WERI-Rb-1 (cell line): ENCODE measurements at regions not wholly inside any gene's neighbourhood (a gene's known extent, or its start where the extent isn't known, plus 50 kb on each side); places are given as distances from the start of the nearest gene placed in this dataset.

Experiments
- DNase-seq: peaks from one replicate; pipeline ENCODE4 v3.0.0-alpha.2; 2020
- H3K27ac ChIP-seq: fragments of 250-450 bp; sonication (Bioruptor Pico); 2 replicates; pipeline ENCODE4 v1.5.1; 2020; ENCODE audit warnings: mild to moderate bottlenecking, moderate library complexity
- H3K27me3 ChIP-seq: fragments of 250-450 bp; sonication (Bioruptor Pico); 2 replicates; pipeline ENCODE4 v1.5.1; 2021; ENCODE audit warnings: mild to moderate bottlenecking, low read depth, moderate library complexity; ENCODE audit not compliant: insufficient read depth, severe bottlenecking
- H3K36me3 ChIP-seq: fragments of 250-450 bp; sonication (Bioruptor Pico); 2 replicates; pipeline ENCODE4 v1.5.1; 2020; ENCODE audit warnings: mild to moderate bottlenecking, moderate library complexity
- H3K4me3 ChIP-seq: 2 replicates; pipeline ENCODE4 v1.5.1; 2011; ENCODE audit warnings: low read depth, mild to moderate bottlenecking, control low read depth, low read length
- H3K9me3 ChIP-seq: fragments of 250-450 bp; sonication (Bioruptor Pico); 2 replicates; pipeline ENCODE4 v1.5.1; 2021; ENCODE audit warnings: mild to moderate bottlenecking, moderate library complexity; ENCODE audit not compliant: severe bottlenecking
- CTCF ChIP-seq: IDR thresholded peaks from 2 replicates; pipeline ENCODE4 v1.5.1; 2011; ENCODE audit warnings: low read depth, mild to moderate bottlenecking, control low read depth, inconsistent platforms, low read length

DNA sequence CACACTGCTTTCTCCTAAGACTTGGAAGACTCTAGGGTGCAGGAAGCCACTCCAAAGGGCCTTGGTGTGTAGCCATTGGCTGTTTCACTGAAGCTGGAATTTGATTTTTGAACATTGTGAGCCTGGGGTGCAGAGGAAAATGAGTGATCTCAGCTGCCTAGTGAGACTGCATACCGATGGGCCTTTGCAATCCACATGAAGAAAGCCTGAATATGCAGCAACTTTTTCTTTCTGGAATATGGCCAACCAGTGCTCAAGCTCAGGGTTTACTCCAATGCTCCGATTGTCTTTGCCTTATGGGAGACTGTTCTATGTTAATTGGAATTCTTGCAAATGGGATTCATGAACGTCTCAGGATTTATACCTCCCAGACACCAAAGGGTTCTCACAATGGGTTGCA is 242.6 kb downstream of the DOK5 start:
- Histone ChIP-seq H3K4me3 (no peak overlapping the region), H3K27ac (no peak overlapping the region), H3K36me3 (no peaks in the 10 kb centered on the region), H3K9me3 (no peaks in the 10 kb centered on the region), H3K27me3 (peaks cover 34% of the 10 kb centered on the region)
- no peak for DNase-seq
- no peak for TF ChIP-seq CTCF

DNA sequence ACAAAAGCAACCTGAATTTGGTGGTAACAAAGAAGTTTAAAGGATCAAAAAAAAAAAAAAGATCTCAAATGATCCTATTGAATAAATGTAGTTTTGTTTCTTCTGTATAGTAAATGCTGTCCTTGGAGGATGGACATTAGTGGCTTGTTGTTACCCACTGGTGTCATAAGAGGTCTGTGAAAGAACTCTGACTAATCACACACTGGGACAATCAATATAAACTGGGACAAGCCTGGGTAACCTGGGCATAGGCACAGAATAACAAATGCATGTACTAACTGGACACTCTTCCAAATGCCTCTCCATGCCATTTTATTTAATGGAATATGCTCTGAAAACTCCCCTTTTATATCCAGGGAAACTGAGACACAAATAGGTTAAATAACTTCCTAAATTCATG is 241.4 kb downstream of the DOK5 start:
- no peaks in the 10 kb centered on the region for H3K36me3 ChIP-seq
- no peak for TF ChIP-seq CTCF
- H3K27ac ChIP-seq: no peak overlapping the region
- H3K27me3 ChIP-seq: peaks cover 29% of the 10 kb centered on the region
- no peaks in the 10 kb centered on the region for H3K9me3 ChIP-seq
- no peak overlapping the region for H3K4me3 ChIP-seq
- no peak for DNase-seq

- no peaks in the 10 kb centered on the region for H3K9me3 ChIP-seq
- peaks cover 34% of the 10 kb centered on the region for H3K27me3 ChIP-seq
- H3K4me3 ChIP-seq: no peak overlapping the region
- no peak overlapping the region for H3K27ac ChIP-seq
- DNase-seq: no peak
- no peaks in the 10 kb centered on the region for H3K36me3 ChIP-seq
- no peak for TF ChIP-seq CTCF
Observed at GRCh38 chr20:54716174-54716747, 240.9 kb downstream of the DOK5 start.

GRCh38 chr20:54714817-54715216 is 239.4 kb downstream of the DOK5 start:
- Histone ChIP-seq H3K36me3 (no peaks in the 10 kb centered on the region), H3K9me3 (no peaks in the 10 kb centered on the region), H3K4me3 (no peak overlapping the region), H3K27me3 (peaks cover 30% of the 10 kb centered on the region), H3K27ac (no peak overlapping the region)
- DNase-seq: no peak
- no peak for TF ChIP-seq CTCF

DNA sequence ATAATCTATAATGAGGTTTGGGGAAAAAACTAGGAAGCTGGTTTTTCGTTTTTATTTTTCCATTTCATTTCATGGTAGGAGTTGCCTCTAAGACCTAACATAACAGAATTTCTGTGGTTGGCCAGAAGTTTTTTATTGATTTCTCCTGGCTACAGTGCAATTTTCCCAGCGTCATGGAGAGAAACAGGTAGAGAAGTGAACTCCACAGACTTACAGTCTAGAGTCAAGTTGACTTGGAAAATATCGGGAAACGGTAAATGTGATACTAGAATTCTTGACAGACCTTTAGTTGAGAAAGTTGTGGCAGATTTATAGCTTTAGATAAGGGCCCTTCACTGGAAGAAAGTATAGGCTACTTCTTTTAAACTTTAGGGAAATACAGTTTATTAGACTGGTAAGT is 238.3 kb downstream of the DOK5 start:
- no peak for DNase-seq
- H3K4me3 ChIP-seq: no peak overlapping the region
- no peak for TF ChIP-seq CTCF

DNA sequence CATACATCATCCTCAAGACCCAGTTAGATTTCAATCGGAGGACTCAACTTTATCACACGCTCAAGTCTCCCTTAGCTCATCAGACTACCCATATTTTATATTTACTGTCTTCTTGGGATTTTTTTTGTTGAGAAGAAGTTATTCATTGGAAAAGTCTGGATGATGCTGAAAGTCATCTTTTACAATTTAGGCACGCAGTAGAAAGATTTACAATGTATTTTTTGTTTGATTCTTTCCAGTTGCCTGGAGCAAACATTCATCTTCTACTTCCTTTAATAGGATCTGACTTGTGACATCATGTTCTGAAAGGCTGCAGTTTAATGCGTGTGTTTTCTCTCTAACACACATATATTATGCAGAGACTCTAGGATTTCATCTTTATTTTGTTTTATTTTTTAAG is 235.7 kb downstream of the DOK5 start:
- Histone ChIP-seq H3K4me3 (no peak overlapping the region), H3K36me3 (no peaks in the 10 kb centered on the region), H3K27ac (no peak overlapping the region), H3K27me3 (peaks cover 39% of the 10 kb centered on the region), H3K9me3 (no peaks in the 10 kb centered on the region)
- no peak for TF ChIP-seq CTCF
- DNase-seq: no peak

More for the DNA sequence above, 238.3 kb downstream of the DOK5 start:
- H3K27me3 ChIP-seq: peaks cover 32% of the 10 kb centered on the region
- H3K36me3 ChIP-seq: no peaks in the 10 kb centered on the region
- no peaks in the 10 kb centered on the region for H3K9me3 ChIP-seq
- H3K27ac ChIP-seq: no peak overlapping the region
